ENCODE measurements at regions not wholly inside any gene's neighbourhood (a gene's known extent, or its start where the extent isn't known, plus 50 kb on each side); places are given as distances from the start of the nearest gene placed in this dataset.

- no peak for TF ChIP-seq POLR2AphosphoS5 (IDR thresholded peaks at IDR 0.05; ENCODE audit: low read depth, low read length)
- TF ChIP-seq, protein P1, sequence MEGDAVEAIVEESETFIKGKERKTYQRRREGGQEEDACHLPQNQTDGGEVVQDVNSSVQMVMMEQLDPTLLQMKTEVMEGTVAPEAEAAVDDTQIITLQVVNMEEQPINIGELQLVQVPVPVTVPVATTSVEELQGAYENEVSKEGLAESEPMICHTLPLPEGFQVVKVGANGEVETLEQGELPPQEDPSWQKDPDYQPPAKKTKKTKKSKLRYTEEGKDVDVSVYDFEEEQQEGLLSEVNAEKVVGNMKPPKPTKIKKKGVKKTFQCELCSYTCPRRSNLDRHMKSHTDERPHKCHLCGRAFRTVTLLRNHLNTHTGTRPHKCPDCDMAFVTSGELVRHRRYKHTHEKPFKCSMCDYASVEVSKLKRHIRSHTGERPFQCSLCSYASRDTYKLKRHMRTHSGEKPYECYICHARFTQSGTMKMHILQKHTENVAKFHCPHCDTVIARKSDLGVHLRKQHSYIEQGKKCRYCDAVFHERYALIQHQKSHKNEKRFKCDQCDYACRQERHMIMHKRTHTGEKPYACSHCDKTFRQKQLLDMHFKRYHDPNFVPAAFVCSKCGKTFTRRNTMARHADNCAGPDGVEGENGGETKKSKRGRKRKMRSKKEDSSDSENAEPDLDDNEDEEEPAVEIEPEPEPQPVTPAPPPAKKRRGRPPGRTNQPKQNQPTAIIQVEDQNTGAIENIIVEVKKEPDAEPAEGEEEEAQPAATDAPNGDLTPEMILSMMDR (IDR thresholded peaks at IDR 0.05) = no peak
- TF ChIP-seq, protein P2, sequence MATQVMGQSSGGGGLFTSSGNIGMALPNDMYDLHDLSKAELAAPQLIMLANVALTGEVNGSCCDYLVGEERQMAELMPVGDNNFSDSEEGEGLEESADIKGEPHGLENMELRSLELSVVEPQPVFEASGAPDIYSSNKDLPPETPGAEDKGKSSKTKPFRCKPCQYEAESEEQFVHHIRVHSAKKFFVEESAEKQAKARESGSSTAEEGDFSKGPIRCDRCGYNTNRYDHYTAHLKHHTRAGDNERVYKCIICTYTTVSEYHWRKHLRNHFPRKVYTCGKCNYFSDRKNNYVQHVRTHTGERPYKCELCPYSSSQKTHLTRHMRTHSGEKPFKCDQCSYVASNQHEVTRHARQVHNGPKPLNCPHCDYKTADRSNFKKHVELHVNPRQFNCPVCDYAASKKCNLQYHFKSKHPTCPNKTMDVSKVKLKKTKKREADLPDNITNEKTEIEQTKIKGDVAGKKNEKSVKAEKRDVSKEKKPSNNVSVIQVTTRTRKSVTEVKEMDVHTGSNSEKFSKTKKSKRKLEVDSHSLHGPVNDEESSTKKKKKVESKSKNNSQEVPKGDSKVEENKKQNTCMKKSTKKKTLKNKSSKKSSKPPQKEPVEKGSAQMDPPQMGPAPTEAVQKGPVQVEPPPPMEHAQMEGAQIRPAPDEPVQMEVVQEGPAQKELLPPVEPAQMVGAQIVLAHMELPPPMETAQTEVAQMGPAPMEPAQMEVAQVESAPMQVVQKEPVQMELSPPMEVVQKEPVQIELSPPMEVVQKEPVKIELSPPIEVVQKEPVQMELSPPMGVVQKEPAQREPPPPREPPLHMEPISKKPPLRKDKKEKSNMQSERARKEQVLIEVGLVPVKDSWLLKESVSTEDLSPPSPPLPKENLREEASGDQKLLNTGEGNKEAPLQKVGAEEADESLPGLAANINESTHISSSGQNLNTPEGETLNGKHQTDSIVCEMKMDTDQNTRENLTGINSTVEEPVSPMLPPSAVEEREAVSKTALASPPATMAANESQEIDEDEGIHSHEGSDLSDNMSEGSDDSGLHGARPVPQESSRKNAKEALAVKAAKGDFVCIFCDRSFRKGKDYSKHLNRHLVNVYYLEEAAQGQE (IDR thresholded peaks at IDR 0.05; ENCODE audit: insufficient read depth in 1 of 2, low read depth in 2 of 2, low read length in 1 of 2) = no peak
Measured at GRCh38 chr1:67610450-67610849, 74.6 kb upstream of the GADD45A start.
